SK-N-SH (cell line): ENCODE measurements at regions not wholly inside any gene's neighbourhood (a gene's known extent, or its start where the extent isn't known, plus 50 kb on each side); places are given as distances from the start of the nearest gene placed in this dataset.

Experiments used
- CTCF ChIA-PET: fragments of 300-600, 350-600 bp; formaldehyde crosslinking; extraction: SDS; loops from one replicate; lab custom pipeline; 2021; lab: Yijun Ruan, JAX
- POLR2A ChIA-PET: fragments of 350-600 bp; sonication (Branson Sonifier 250); formaldehyde crosslinking; extraction: SDS; loops from one replicate; lab custom pipeline; 2020; ENCODE audit warnings: antibody characterized with exemption, inconsistent platforms; lab: Yijun Ruan, JAX
- DNase-seq: peaks from one replicate; pipeline ENCODE4 v3.0.0; 2012
- H2AFZ ChIP-seq: fragments of 200-600 bp; sonication (generic); 2 replicates; pipeline ENCODE4 v1.8.1; 2016; ENCODE audit warnings: antibody characterized with exemption, mild to moderate bottlenecking, low read depth
- H3F3A ChIP-seq: fragments of 200-600 bp; sonication (generic); replicated peaks from 2 replicates; pipeline ENCODE3; 2016; ENCODE audit warnings: antibody characterized with exemption, mild to moderate bottlenecking; ENCODE audit not compliant: insufficient read depth
- H3K27ac ChIP-seq, 2 experiments: fragments of 200-500 bp in 1 of 2; fragments of 200-600 bp in 1 of 2; sonication (Bioruptor generic) in 1 of 2; sonication (generic), shearing (Covaris generic) in 1 of 2; 2 replicates each; pipeline versions ENCODE4 v1.5.1 to v1.6.1; 2014 to 2016; ENCODE audit warnings: low read depth in 2 of 2, inconsistent platforms in 1 of 2, low read length in 1 of 2, mild to moderate bottlenecking in 1 of 2, mixed read lengths in 1 of 2
- H3K27me3 ChIP-seq: fragments of 200-600 bp; sonication (generic), shearing (Covaris generic); 2 replicates; pipeline ENCODE4 v1.6.1; 2016; ENCODE audit warnings: mixed run types; ENCODE audit not compliant: insufficient read depth
- H3K36me3 ChIP-seq, 2 experiments: fragments of 200-500 bp in 1 of 2; fragments of 200-600 bp in 1 of 2; sonication (Bioruptor generic) in 1 of 2; sonication (generic) in 1 of 2; replicated peaks in 1 of 2; 2 replicates each; pipeline versions ENCODE3 to v1.5.1; 2014 to 2016; ENCODE audit warnings: low read length in 1 of 2, mild to moderate bottlenecking in 1 of 2; ENCODE audit not compliant: insufficient read depth in 2 of 2, control insufficient read depth in 1 of 2
- H3K4me1 ChIP-seq, 2 experiments: fragments of 200-500 bp in 1 of 2; fragments of 200-600 bp in 1 of 2; sonication (Bioruptor generic) in 1 of 2; sonication (generic), shearing (Covaris generic) in 1 of 2; 2 replicates each; pipeline versions ENCODE4 v1.5.1 to v1.6.1; 2014 to 2016; ENCODE audit warnings: low read depth in 1 of 2, low read length in 1 of 2, mixed run types in 1 of 2; ENCODE audit not compliant: insufficient read depth in 2 of 2, control insufficient read depth in 1 of 2
- H3K4me2 ChIP-seq: fragments of 200-600 bp; sonication (generic), shearing (Covaris generic); 2 replicates; pipeline ENCODE4 v1.6.1; 2017; ENCODE audit warnings: mixed run types
- H3K4me3 ChIP-seq, 2 experiments: fragments of 200-500 bp in 1 of 2; fragments of 200-600 bp in 1 of 2; sonication (Bioruptor generic) in 1 of 2; sonication (generic), shearing (Covaris generic) in 1 of 2; 2 replicates each; pipeline versions ENCODE4 v1.5.1 to v1.8.1; 2014 to 2016; ENCODE audit warnings: low read depth in 2 of 2, inconsistent platforms in 1 of 2, low read length in 1 of 2, mild to moderate bottlenecking in 1 of 2, mixed read lengths in 1 of 2, moderate library complexity in 1 of 2
- H3K79me2 ChIP-seq: fragments of 200-600 bp; sonication (generic); 2 replicates; pipeline ENCODE4 v1.8.1; 2017; ENCODE audit warnings: mild to moderate bottlenecking; ENCODE audit not compliant: insufficient read depth
- H3K9ac ChIP-seq: fragments of 200-600 bp; sonication (generic); 2 replicates; pipeline ENCODE4 v1.6.1; 2017; ENCODE audit warnings: mixed run types
- H3K9me2 ChIP-seq: fragments of 200-600 bp; sonication (generic); 2 replicates; pipeline ENCODE4 v1.6.1; 2017; ENCODE audit warnings: mixed run types
- H3K9me3 ChIP-seq: fragments of 200-600 bp; sonication (generic); 2 replicates; pipeline ENCODE4 v1.6.1; 2017; ENCODE audit warnings: mixed run types, mild to moderate bottlenecking, moderate library complexity
- H4K20me1 ChIP-seq: fragments of 200-600 bp; sonication (generic); 2 replicates; pipeline ENCODE4 v1.6.1; 2017; ENCODE audit warnings: mild to moderate bottlenecking, mixed run types; ENCODE audit not compliant: insufficient read depth
- CHD2 ChIP-seq: fragments of 150-350 bp; IDR thresholded peaks from 2 replicates; pipeline ENCODE4 v1.6.1; 2018; ENCODE audit warnings: low read length; ENCODE audit not compliant: partially characterized antibody
- EZH2phosphoT487 ChIP-seq: fragments of 200-600 bp; sonication (generic); IDR thresholded peaks from 2 replicates; pipeline ENCODE4 v1.6.1; 2017; ENCODE audit warnings: low read depth, mixed run types, mild to moderate bottlenecking, antibody characterized with exemption, moderate library complexity, borderline replicate concordance
- FOSL2 ChIP-seq: IDR thresholded peaks from 2 replicates; pipeline ENCODE4 v1.4.0; 2012; ENCODE audit warnings: low read depth, mild to moderate bottlenecking, moderate library complexity, borderline replicate concordance
- JUND ChIP-seq: IDR thresholded peaks from 2 replicates; pipeline ENCODE4 v1.4.0; 2012
- MEF2A ChIP-seq: IDR thresholded peaks from 2 replicates; pipeline ENCODE4 v1.4.0; 2012; ENCODE audit warnings: low read depth, borderline replicate concordance
- NFIC ChIP-seq: IDR thresholded peaks from 2 replicates; pipeline ENCODE4 v1.4.0; 2012; ENCODE audit warnings: borderline replicate concordance
- RAD21 ChIP-seq: IDR thresholded peaks from 2 replicates; pipeline ENCODE4 v1.6.1; 2012; ENCODE audit warnings: mild to moderate bottlenecking, low read length
- RCOR1 ChIP-seq: fragments of 150-350 bp; IDR thresholded peaks from 2 replicates; pipeline ENCODE4 v1.6.1; 2017; ENCODE audit warnings: antibody characterized with exemption, low read length
- RFX5 ChIP-seq: IDR thresholded peaks from 2 replicates; pipeline ENCODE4 v1.6.1; 2012; ENCODE audit warnings: mild to moderate bottlenecking, improper control_type of control experiment, low read length
- SIN3A ChIP-seq: IDR thresholded peaks from 2 replicates; pipeline ENCODE4 v1.6.1; 2012; ENCODE audit warnings: low read depth, mild to moderate bottlenecking, low read length, moderate library complexity, borderline replicate concordance
- YY1 ChIP-seq: IDR thresholded peaks from 2 replicates; pipeline ENCODE4 v1.4.0; 2012; ENCODE audit warnings: low read depth, mild to moderate bottlenecking
- WGBS: methylation state at CpG from one replicate; pipeline ENCODE4 v1.1.6; 2017; ENCODE audit warnings: low lambda C conversion rate; 5-methylcytosine and 5-hydroxymethylcytosine counted together
- TF ChIP-seq, protein P1 (sequence below): IDR thresholded peaks from 2 replicates; pipeline ENCODE4 v1.4.0; 2012; ENCODE audit warnings: low read depth, borderline replicate concordance
- TF ChIP-seq, protein P2 (sequence below): IDR thresholded peaks from 2 replicates; pipeline ENCODE4 v1.4.0; 2012; ENCODE audit warnings: low read depth, borderline replicate concordance
- TF ChIP-seq, protein P3 (sequence below): IDR thresholded peaks from 2 replicates; pipeline ENCODE4 v1.4.0; 2012; ENCODE audit warnings: low read depth
- TF ChIP-seq, protein P4 (sequence below): fragments of 200-600 bp; sonication (generic); IDR thresholded peaks from 2 replicates; pipeline ENCODE4 v1.6.1; 2017; ENCODE audit warnings: antibody characterized with exemption, mild to moderate bottlenecking, moderate library complexity
- TF ChIP-seq, protein P5 (sequence below): IDR thresholded peaks from 2 replicates; pipeline ENCODE4 v1.6.1; 2012; ENCODE audit warnings: mild to moderate bottlenecking, low read depth, low read length, moderate library complexity
- TF ChIP-seq, protein P6 (sequence below): fragments of 150-350 bp; IDR thresholded peaks from 2 replicates; pipeline ENCODE4 v1.6.1; 2017; ENCODE audit warnings: antibody characterized with exemption, low read length, low read depth, borderline replicate concordance

DNA sequence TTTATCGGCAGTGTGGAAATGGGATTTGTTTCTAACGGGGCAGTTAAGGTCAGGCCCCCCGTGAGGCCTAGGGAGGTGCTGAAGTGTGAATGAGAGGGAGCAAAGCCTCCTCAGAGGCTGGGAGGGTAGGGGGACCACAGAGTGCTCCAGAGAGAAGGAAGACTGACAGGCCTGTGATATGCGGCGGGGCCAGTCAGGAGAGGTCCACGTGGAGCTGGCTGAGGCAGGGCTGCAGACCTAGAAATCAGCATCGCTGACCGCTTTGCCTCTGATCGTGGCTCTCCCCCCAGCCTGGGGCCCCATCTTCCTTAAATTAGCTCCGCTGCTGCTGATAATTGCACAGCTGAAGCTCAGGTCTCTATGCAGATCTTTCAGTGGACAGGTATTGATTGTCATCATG, 240.8 kb upstream of the PWP1 start (continued):
- TF ChIP-seq, protein P1, sequence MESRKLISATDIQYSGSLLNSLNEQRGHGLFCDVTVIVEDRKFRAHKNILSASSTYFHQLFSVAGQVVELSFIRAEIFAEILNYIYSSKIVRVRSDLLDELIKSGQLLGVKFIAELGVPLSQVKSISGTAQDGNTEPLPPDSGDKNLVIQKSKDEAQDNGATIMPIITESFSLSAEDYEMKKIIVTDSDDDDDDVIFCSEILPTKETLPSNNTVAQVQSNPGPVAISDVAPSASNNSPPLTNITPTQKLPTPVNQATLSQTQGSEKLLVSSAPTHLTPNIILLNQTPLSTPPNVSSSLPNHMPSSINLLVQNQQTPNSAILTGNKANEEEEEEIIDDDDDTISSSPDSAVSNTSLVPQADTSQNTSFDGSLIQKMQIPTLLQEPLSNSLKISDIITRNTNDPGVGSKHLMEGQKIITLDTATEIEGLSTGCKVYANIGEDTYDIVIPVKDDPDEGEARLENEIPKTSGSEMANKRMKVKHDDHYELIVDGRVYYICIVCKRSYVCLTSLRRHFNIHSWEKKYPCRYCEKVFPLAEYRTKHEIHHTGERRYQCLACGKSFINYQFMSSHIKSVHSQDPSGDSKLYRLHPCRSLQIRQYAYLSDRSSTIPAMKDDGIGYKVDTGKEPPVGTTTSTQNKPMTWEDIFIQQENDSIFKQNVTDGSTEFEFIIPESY, result no peak
- TF ChIP-seq RFX5 (no peak), YY1 (no peak)
- TF ChIP-seq, protein P2, sequence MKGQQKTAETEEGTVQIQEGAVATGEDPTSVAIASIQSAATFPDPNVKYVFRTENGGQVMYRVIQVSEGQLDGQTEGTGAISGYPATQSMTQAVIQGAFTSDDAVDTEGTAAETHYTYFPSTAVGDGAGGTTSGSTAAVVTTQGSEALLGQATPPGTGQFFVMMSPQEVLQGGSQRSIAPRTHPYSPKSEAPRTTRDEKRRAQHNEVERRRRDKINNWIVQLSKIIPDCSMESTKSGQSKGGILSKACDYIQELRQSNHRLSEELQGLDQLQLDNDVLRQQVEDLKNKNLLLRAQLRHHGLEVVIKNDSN, result no peak
- TF ChIP-seq, all 33 proteins: peak for 0

DNA sequence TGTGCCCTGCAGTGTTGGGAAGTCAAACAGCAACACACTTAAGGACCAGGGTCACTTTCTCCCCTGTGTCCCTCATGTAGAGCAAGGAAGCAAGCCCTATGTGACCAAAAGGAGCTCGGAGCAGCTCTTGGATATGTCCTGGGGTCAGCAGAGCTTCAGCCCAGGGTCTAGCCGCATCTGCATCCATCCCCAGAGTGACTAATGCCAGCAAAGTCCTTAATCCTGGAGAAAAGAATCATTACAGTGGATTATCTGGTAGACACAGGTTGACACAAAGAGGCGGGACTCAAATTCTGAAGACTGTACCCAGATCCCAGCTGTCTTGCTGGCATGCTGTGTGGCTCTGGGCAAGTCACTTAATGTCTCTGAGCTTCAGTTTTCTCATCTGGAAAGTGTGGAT, 239.1 kb upstream of the PWP1 start:
- ChIA-PET CTCF (interaction anchor here (1.7 to 3.1 kb wide), 2 partner anchors 14 to 315 kb away, joined by 3 to 9 read pairs; no protein-coding TSS in a partner anchor), POLR2A (no interaction called here)
- 56% methylated on average over 3 of the region's 3 CpGs for WGBS
- H3K27ac ChIP-seq, result no peak overlapping the region
- no peaks in the 10 kb centered on the region for H3K36me3 ChIP-seq
- H3K9me3 ChIP-seq, result no peaks in the 10 kb centered on the region
- H3F3A ChIP-seq, result no peaks in the 10 kb centered on the region
- H3K4me1 ChIP-seq, result no peaks in the 10 kb centered on the region; a peak in 1 of 4 replicates
- no peak for DNase-seq
- H3K9me2 ChIP-seq, result no peaks in the 10 kb centered on the region
- H3K4me2 ChIP-seq, result no peak overlapping the region
- no peak overlapping the region for H3K4me3 ChIP-seq
- no peaks in the 10 kb centered on the region for H3K79me2 ChIP-seq
- no peaks in the 10 kb centered on the region for H4K20me1 ChIP-seq
- no peak overlapping the region for H2AFZ ChIP-seq
- H3K9ac ChIP-seq, result no peak overlapping the region
- H3K27me3 ChIP-seq, result no peaks in the 10 kb centered on the region
- TF ChIP-seq FOSL2 (no peak), CHD2 (no peak), SIN3A (no peak), MEF2A (no peak), RAD21 (no peak), NFIC (no peak), JUND (no peak), YY1 (no peak), EZH2phosphoT487 (no peak), RCOR1 (no peak)
- TF ChIP-seq, protein P1, result no peak
- TF ChIP-seq, protein P3, sequence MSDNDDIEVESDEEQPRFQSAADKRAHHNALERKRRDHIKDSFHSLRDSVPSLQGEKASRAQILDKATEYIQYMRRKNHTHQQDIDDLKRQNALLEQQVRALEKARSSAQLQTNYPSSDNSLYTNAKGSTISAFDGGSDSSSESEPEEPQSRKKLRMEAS, result no peak
- TF ChIP-seq, protein P4, sequence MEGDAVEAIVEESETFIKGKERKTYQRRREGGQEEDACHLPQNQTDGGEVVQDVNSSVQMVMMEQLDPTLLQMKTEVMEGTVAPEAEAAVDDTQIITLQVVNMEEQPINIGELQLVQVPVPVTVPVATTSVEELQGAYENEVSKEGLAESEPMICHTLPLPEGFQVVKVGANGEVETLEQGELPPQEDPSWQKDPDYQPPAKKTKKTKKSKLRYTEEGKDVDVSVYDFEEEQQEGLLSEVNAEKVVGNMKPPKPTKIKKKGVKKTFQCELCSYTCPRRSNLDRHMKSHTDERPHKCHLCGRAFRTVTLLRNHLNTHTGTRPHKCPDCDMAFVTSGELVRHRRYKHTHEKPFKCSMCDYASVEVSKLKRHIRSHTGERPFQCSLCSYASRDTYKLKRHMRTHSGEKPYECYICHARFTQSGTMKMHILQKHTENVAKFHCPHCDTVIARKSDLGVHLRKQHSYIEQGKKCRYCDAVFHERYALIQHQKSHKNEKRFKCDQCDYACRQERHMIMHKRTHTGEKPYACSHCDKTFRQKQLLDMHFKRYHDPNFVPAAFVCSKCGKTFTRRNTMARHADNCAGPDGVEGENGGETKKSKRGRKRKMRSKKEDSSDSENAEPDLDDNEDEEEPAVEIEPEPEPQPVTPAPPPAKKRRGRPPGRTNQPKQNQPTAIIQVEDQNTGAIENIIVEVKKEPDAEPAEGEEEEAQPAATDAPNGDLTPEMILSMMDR, result no peak
- TF ChIP-seq, protein P2, result no peak
- TF ChIP-seq, protein P5, sequence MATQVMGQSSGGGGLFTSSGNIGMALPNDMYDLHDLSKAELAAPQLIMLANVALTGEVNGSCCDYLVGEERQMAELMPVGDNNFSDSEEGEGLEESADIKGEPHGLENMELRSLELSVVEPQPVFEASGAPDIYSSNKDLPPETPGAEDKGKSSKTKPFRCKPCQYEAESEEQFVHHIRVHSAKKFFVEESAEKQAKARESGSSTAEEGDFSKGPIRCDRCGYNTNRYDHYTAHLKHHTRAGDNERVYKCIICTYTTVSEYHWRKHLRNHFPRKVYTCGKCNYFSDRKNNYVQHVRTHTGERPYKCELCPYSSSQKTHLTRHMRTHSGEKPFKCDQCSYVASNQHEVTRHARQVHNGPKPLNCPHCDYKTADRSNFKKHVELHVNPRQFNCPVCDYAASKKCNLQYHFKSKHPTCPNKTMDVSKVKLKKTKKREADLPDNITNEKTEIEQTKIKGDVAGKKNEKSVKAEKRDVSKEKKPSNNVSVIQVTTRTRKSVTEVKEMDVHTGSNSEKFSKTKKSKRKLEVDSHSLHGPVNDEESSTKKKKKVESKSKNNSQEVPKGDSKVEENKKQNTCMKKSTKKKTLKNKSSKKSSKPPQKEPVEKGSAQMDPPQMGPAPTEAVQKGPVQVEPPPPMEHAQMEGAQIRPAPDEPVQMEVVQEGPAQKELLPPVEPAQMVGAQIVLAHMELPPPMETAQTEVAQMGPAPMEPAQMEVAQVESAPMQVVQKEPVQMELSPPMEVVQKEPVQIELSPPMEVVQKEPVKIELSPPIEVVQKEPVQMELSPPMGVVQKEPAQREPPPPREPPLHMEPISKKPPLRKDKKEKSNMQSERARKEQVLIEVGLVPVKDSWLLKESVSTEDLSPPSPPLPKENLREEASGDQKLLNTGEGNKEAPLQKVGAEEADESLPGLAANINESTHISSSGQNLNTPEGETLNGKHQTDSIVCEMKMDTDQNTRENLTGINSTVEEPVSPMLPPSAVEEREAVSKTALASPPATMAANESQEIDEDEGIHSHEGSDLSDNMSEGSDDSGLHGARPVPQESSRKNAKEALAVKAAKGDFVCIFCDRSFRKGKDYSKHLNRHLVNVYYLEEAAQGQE, result no peak
- TF ChIP-seq, protein P6, sequence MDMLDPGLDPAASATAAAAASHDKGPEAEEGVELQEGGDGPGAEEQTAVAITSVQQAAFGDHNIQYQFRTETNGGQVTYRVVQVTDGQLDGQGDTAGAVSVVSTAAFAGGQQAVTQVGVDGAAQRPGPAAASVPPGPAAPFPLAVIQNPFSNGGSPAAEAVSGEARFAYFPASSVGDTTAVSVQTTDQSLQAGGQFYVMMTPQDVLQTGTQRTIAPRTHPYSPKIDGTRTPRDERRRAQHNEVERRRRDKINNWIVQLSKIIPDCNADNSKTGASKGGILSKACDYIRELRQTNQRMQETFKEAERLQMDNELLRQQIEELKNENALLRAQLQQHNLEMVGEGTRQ, result no peak
